B cell (primary cell): ENCODE measurements at regions not wholly inside any gene's neighbourhood (a gene's known extent, or its start where the extent isn't known, plus 50 kb on each side); places are given as distances from the start of the nearest gene placed in this dataset.

ENCODE experiments used
- ATAC-seq: fragments of 200-7000 bp; cut with Tn5 transposase; one replicate; pipeline ENCODE4 v1.10.0; 2021; ENCODE audit warnings: low read depth, mild to moderate bottlenecking, moderate number of reproducible peaks, moderate library complexity
- CTCF ChIA-PET: fragments of 350-600 bp; sonication (Branson Sonifier 250); formaldehyde crosslinking; loops from one replicate; lab custom pipeline; 2021; ENCODE audit warnings: antibody characterized with exemption, inconsistent platforms; lab: Charles Lee
- POLR2A ChIA-PET: fragments of 350-600 bp; sonication (Branson Sonifier 250); formaldehyde crosslinking; loops from one replicate; lab custom pipeline; 2021; ENCODE audit warnings: antibody characterized with exemption; lab: Charles Lee
- DNase-seq: peaks from one replicate; pipeline ENCODE4 v3.0.0; 2013
- H2AFZ ChIP-seq: 2 replicates; pipeline ENCODE4 v1.6.1; 2012; ENCODE audit warnings: mild to moderate bottlenecking, low read depth, low read length; ENCODE audit not compliant: insufficient read depth, poor library complexity, severe bottlenecking
- H3K27ac ChIP-seq, 2 donors: 1 replicate in 1 of 2; 2 replicates in 1 of 2; pipeline ENCODE4 v1.5.1; 2012 to 2013; ENCODE audit warnings: low read length in 2 of 2, mild to moderate bottlenecking in 2 of 2, moderate library complexity in 1 of 2
- H3K27me3 ChIP-seq, 4 experiments: fragments of 200-600 bp in 1 of 4; sonication (generic) in 1 of 4; replicated peaks in 1 of 4; 1 replicate in 2 of 4; 2 replicates in 2 of 4; pipeline versions ENCODE4 v1.6.1 to v1.7.0; 2013 to 2016; ENCODE audit warnings: low read length in 3 of 4, mild to moderate bottlenecking in 2 of 4, mixed read lengths in 1 of 4, moderate library complexity in 1 of 4; ENCODE audit not compliant: insufficient read depth in 4 of 4, control insufficient read depth in 3 of 4; ENCODE audit errors: control extremely low read depth in 1 of 4
- H3K36me3 ChIP-seq, 2 experiments: replicated peaks in 1 of 2; 1 replicate in 1 of 2; 2 replicates in 1 of 2; pipeline versions ENCODE4 v1.6.1 to v1.7.1; 2013; ENCODE audit warnings: low read length in 1 of 2; ENCODE audit not compliant: insufficient read depth in 2 of 2, control insufficient read depth in 1 of 2; ENCODE audit errors: control extremely low read depth in 1 of 2, extremely low read depth in 1 of 2
- H3K4me1 ChIP-seq, 2 donors: fragments of 200-600 bp in 1 of 2; sonication (generic) in 1 of 2; 1 replicate in 1 of 2; 2 replicates in 1 of 2; pipeline versions ENCODE4 v1.5.1 to v1.6.1; 2013 to 2017; ENCODE audit warnings: low read length in 2 of 2; ENCODE audit not compliant: control insufficient read depth in 2 of 2, insufficient read depth in 2 of 2
- H3K4me2 ChIP-seq: replicated peaks from 2 replicates; pipeline ENCODE3; 2012; ENCODE audit warnings: mild to moderate bottlenecking, low read depth, low read length; ENCODE audit not compliant: poor library complexity, severe bottlenecking
- H3K4me3 ChIP-seq, 5 experiments: fragments of 200-600 bp in 1 of 5; sonication (generic) in 1 of 5; 1 replicate in 3 of 5; 2 replicates in 2 of 5; pipeline versions ENCODE4 v1.5.1 to v1.7.0; 2011 to 2016; ENCODE audit warnings: low read length in 4 of 5, mild to moderate bottlenecking in 4 of 5, low read depth in 2 of 5, control low read depth in 1 of 5, moderate library complexity in 1 of 5; ENCODE audit not compliant: insufficient read depth in 1 of 5; ENCODE audit errors: control extremely low read depth in 1 of 5, extremely low read depth in 1 of 5
- H3K79me2 ChIP-seq: fragments of 200-600 bp; sonication (generic); one replicate; pipeline ENCODE4 v1.6.0; 2016; ENCODE audit warnings: low read length; ENCODE audit not compliant: control insufficient read depth, insufficient read depth
- H3K9ac ChIP-seq: fragments of 200-600 bp; sonication (generic); 2 replicates; pipeline ENCODE4 v1.6.1; 2017; ENCODE audit warnings: mild to moderate bottlenecking, low read length, moderate library complexity
- H3K9me3 ChIP-seq, 3 donors: one replicate each; pipeline versions ENCODE4 v1.6.1 to v1.7.1; 2013; ENCODE audit warnings: low read length in 2 of 3; ENCODE audit not compliant: control insufficient read depth in 2 of 3, insufficient read depth in 1 of 3; ENCODE audit errors: control extremely low read depth in 1 of 3
- H4K20me1 ChIP-seq: 2 replicates; pipeline ENCODE4 v1.6.0; 2012; ENCODE audit warnings: mild to moderate bottlenecking, low read length; ENCODE audit not compliant: insufficient read depth, control insufficient read depth, poor library complexity, severe bottlenecking
- H3K27ac Mint-ChIP-seq: one replicate; pipeline ENCODE4 v1.8.0; 2021; ENCODE audit warnings: mixed read lengths
- H3K27me3 Mint-ChIP-seq: one replicate; pipeline ENCODE4 v1.8.0; 2021; ENCODE audit warnings: mixed read lengths
- H3K4me1 Mint-ChIP-seq: one replicate; pipeline ENCODE4 v1.8.0; 2021; ENCODE audit warnings: mixed read lengths
- H3K4me3 Mint-ChIP-seq: one replicate; pipeline ENCODE4 v1.8.0; 2021; ENCODE audit warnings: mixed read lengths
- H3K9me3 Mint-ChIP-seq: one replicate; pipeline ENCODE4 v1.8.0; 2022; ENCODE audit warnings: mixed read lengths; ENCODE audit not compliant: insufficient read depth
- CTCF ChIP-seq: fragments of 200-600 bp; IDR thresholded peaks from one replicate; pipeline ENCODE4 v1.8.0; 2022; ENCODE audit warnings: antibody characterized with exemption, mild to moderate bottlenecking
- EZH2 ChIP-seq: IDR thresholded peaks from 2 replicates; pipeline ENCODE4 v1.6.1; 2012; ENCODE audit warnings: borderline replicate concordance, low read depth, mild to moderate bottlenecking, moderate library complexity, low read length; ENCODE audit not compliant: insufficient read depth, poor library complexity, severe bottlenecking
- WGBS: methylation state at CpG from one replicate; pipeline ENCODE4 v1.1.5; 2013; ENCODE audit warnings: missing lambda C conversion rate; ENCODE audit not compliant: insufficient coverage; 5-methylcytosine and 5-hydroxymethylcytosine counted together
- intact Hi-C: fragments of 100-400 bp; cut with micrococcal nuclease; formaldehyde crosslinking; loops from one replicate; pipeline ENCODE4 v1.10.0; 2022

GRCh38 chr21:33125680-33126375 is 55.9 kb downstream of the OLIG1 start:
- Histone ChIP-seq H3K79me2 (no peaks in the 10 kb centered on the region), H2AFZ (no peak overlapping the region), H4K20me1 (no peaks in the 10 kb centered on the region), H3K27me3 (peaks cover 0 to 24% (median 15%) of the 10 kb centered on the region in 4 experiments), H3K9me3 (no peaks in the 10 kb centered on the region), H3K9ac (no peak overlapping the region), H3K4me2 (no peak overlapping the region), H3K36me3 (no peaks in the 10 kb centered on the region), H3K4me3 (no peak overlapping the region), H3K27ac (no peak overlapping the region), H3K4me1 (peaks cover 5 to 6% of the 10 kb centered on the region in 2 donors)
- POLR2A ChIA-PET = no interaction called here
- Mint-ChIP-seq H3K27me3 (peaks cover 53% of the 10 kb centered on the region), H3K27ac (no peak overlapping the region), H3K4me1 (peaks cover 6% of the 10 kb centered on the region), H3K9me3 (no peaks in the 10 kb centered on the region), H3K4me3 (no peak overlapping the region)
- CTCF ChIA-PET = interaction anchor here (0.8 kb wide), 1 partner anchor 319 kb away, joined by 4 read pairs; no protein-coding TSS in a partner anchor
- 98% methylated on average over 5 of the region's 9 CpGs for WGBS
- DNase-seq = no peak
- intact Hi-C loops = no loop called here
- no peak for TF ChIP-seq CTCF
- TF ChIP-seq EZH2 = no peak
- no peak for ATAC-seq

GRCh38 chr21:33126569-33126968 is 56.6 kb downstream of the OLIG1 start:
- Histone ChIP-seq H3K36me3 (no peaks in the 10 kb centered on the region), H3K4me3 (no peak overlapping the region), H3K79me2 (no peaks in the 10 kb centered on the region), H2AFZ (no peak overlapping the region), H3K4me1 (peaks cover 5 to 6% of the 10 kb centered on the region in 2 donors), H3K9ac (no peak overlapping the region), H3K27ac (no peak overlapping the region), H3K4me2 (no peak overlapping the region), H4K20me1 (no peaks in the 10 kb centered on the region), H3K27me3 (peaks cover 0 to 24% (median 16%) of the 10 kb centered on the region in 4 experiments), H3K9me3 (no peaks in the 10 kb centered on the region)
- 98% methylated on average over 6 of the region's 7 CpGs for WGBS
- intact Hi-C loops = no loop called here
- TF ChIP-seq CTCF (no peak), EZH2 (no peak)
- no peak overlapping the region for H3K4me3 Mint-ChIP-seq
- peaks cover 55% of the 10 kb centered on the region for H3K27me3 Mint-ChIP-seq
- H3K27ac Mint-ChIP-seq = no peak overlapping the region
- H3K9me3 Mint-ChIP-seq = no peaks in the 10 kb centered on the region
- ChIA-PET POLR2A (no interaction called here), CTCF (interaction anchor here (0.8 to 1.4 kb wide), 2 partner anchors 186 to 319 kb away, joined by 4 to 6 read pairs; no protein-coding TSS in a partner anchor)
- H3K4me1 Mint-ChIP-seq = peaks cover 6% of the 10 kb centered on the region
- ATAC-seq = no peak
- no peak for DNase-seq
